ENCODE measurements at regions not wholly inside any gene's neighbourhood (a gene's known extent, or its start where the extent isn't known, plus 50 kb on each side); places are given as distances from the start of the nearest gene placed in this dataset.

DNA sequence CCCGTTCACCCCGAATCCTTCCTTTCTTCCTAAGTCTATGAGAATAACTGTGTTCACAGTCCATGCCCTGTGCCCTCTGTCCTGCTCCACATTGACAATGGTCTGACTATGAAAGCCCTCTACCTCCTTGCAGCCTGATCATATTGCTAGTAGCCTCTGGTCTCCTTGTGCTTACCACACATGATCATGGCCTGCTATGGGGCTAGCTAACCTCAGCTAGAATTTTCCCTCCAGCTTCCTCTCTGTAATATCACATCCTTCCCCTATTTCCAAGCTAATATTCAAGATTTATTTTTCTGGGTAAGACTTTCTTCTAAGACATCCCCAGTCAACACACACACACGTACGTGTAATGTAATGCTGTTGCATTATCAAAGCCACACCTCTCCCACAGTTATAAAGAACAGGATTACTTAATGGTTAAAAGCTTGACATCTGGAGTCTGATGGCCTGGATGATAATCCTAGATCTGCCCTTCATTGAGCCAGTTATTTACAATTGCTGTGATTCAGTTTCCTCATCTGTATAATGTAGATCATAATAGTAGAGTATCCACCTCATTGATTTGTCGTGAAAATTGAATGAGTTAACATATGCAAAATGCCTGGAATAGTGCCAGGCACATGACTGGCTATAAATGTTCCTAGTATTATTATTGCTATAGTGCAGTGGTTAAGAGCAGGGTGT, 214.4 kb upstream of the BLID start:
- no peak for DNase-seq
- Histone ChIP-seq H4K8ac (ENCODE audit: low read depth, low read length) (no peak overlapping the region), H3K79me2 (ENCODE audit: control insufficient read depth, insufficient read depth, low read length) (no peaks in the 10 kb centered on the region), H3K9ac (ENCODE audit: low read length) (no peak overlapping the region), H2AK5ac (ENCODE audit: low read length) (no peak overlapping the region), H3K4ac (ENCODE audit: low read depth, low read length) (no peak overlapping the region), H3K18ac (ENCODE audit: low read length) (no peak overlapping the region), H3K36me3 (ENCODE audit: control insufficient read depth, insufficient read depth, low read length) (no peaks in the 10 kb centered on the region), H3K27ac (ENCODE audit: low read depth, low read length) (no peak overlapping the region), H3K56ac (ENCODE audit: low read length) (no peak overlapping the region), H2BK15ac (replicated peaks; ENCODE audit: low read depth) (no peak overlapping the region), H3K23ac (ENCODE audit: low read length) (no peak overlapping the region), H3K4me1 (ENCODE audit: control insufficient read depth, low read depth, low read length) (no peaks in the 10 kb centered on the region), H3K79me1 (ENCODE audit: low read length) (no peaks in the 10 kb centered on the region), H3K4me3 (ENCODE audit: low read length) (no peak overlapping the region), H3K27me3 (ENCODE audit: insufficient read depth, low read length, poor library complexity) (peaks cover 2% of the 10 kb centered on the region), H2BK5ac (ENCODE audit: low read length) (no peak overlapping the region), H3K4me2 (ENCODE audit: low read length) (no peak overlapping the region), H2BK120ac (ENCODE audit: low read depth, low read length) (no peak overlapping the region), H4K5ac (ENCODE audit: low read length) (no peak overlapping the region)
- no CpG with 5 or more reads among the region's 5 CpGs for WGBS (ENCODE audit: extremely low coverage, insufficient coverage, low lambda C conversion rate)

DNA sequence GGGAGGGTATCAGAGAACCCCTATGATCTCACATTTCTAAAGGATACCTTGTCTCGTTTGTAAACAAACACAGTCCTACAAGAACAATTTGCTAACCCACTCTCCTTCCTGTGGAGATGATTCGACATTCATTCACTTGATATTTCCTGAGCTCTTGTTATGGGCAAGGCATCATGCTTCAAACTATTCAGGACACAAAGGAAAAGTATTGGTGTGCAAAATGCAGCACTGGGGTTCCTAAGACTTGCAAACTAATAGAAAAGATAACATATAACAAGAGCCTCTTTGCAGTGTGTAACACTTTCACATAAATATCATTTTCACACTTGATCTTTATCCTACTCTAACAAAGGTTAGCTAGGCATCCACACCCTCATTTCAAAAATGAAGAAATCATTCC, 211.5 kb upstream of the BLID start:
- H3K27me3 ChIP-seq (ENCODE audit: insufficient read depth, low read length, poor library complexity): peaks cover 2% of the 10 kb centered on the region
- H3K36me3 ChIP-seq (ENCODE audit: control insufficient read depth, insufficient read depth, low read length): no peaks in the 10 kb centered on the region
- H3K18ac ChIP-seq (ENCODE audit: low read length): no peak overlapping the region
- no peaks in the 10 kb centered on the region for H3K79me1 ChIP-seq (ENCODE audit: low read length)
- no peak overlapping the region for H2BK120ac ChIP-seq (ENCODE audit: low read depth, low read length)
- H3K4me3 ChIP-seq (ENCODE audit: low read length): no peak overlapping the region
- H3K56ac ChIP-seq (ENCODE audit: low read length): no peak overlapping the region
- H2AK5ac ChIP-seq (ENCODE audit: low read length): no peak overlapping the region
- H3K23ac ChIP-seq (ENCODE audit: low read length): no peak overlapping the region
- no peak overlapping the region for H3K27ac ChIP-seq (ENCODE audit: low read depth, low read length)
- DNase-seq: no peak
- no peaks in the 10 kb centered on the region for H3K79me2 ChIP-seq (ENCODE audit: control insufficient read depth, insufficient read depth, low read length)
- no peaks in the 10 kb centered on the region for H3K4me1 ChIP-seq (ENCODE audit: control insufficient read depth, low read depth, low read length)
- H4K8ac ChIP-seq (ENCODE audit: low read depth, low read length): no peak overlapping the region
- no peak overlapping the region for H2BK15ac ChIP-seq (replicated peaks; ENCODE audit: low read depth)
- H3K4ac ChIP-seq (ENCODE audit: low read depth, low read length): no peak overlapping the region
- WGBS (ENCODE audit: extremely low coverage, insufficient coverage, low lambda C conversion rate): no CpG with 5 or more reads among the region's 2 CpGs
- H4K5ac ChIP-seq (ENCODE audit: low read length): no peak overlapping the region
- no peak overlapping the region for H3K4me2 ChIP-seq (ENCODE audit: low read length)
- no peak overlapping the region for H3K9ac ChIP-seq (ENCODE audit: low read length)
- H2BK5ac ChIP-seq (ENCODE audit: low read length): no peak overlapping the region

DNA sequence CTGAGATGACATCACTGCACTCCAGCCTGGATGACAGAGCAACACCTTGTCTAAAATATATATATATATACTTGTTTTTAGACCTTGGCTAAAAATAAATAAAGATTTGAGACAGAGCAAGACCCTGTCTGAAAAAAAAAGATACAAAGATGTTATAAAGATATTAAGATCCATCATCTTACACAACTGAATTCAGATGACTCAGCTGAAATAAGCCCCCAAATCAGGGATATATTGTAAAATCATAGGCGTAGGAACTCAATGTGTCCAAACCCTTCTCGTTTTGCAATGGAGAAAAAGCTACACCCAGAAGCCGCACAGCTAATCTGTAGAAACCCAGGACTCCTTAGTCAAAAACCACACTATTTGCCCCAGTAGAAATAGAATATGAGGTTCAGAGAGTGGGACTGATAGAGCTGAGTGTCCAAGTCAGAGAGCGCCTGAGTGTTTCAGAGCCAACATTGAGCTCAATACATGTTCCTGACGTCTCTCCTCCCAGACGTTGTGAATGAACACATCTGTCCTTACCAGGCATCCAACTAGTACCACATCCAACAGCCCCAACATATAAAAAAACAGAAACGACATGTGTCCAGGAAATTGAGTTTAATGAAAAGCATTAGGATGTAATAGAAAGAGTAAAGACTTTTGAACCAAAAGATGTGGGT, 207.9 kb upstream of the BLID start:
- Histone ChIP-seq H2BK120ac (ENCODE audit: low read depth, low read length) (no peak overlapping the region), H2BK5ac (ENCODE audit: low read length) (no peak overlapping the region), H3K36me3 (ENCODE audit: control insufficient read depth, insufficient read depth, low read length) (no peaks in the 10 kb centered on the region), H3K4me1 (ENCODE audit: control insufficient read depth, low read depth, low read length) (no peaks in the 10 kb centered on the region), H4K5ac (ENCODE audit: low read length) (no peak overlapping the region), H3K4me3 (ENCODE audit: low read length) (no peak overlapping the region), H4K8ac (ENCODE audit: low read depth, low read length) (no peak overlapping the region), H3K18ac (ENCODE audit: low read length) (no peak overlapping the region), H3K79me2 (ENCODE audit: control insufficient read depth, insufficient read depth, low read length) (no peaks in the 10 kb centered on the region), H3K9ac (ENCODE audit: low read length) (no peak overlapping the region), H3K27ac (ENCODE audit: low read depth, low read length) (no peak overlapping the region), H3K79me1 (ENCODE audit: low read length) (no peaks in the 10 kb centered on the region), H2AK5ac (ENCODE audit: low read length) (no peak overlapping the region), H3K27me3 (ENCODE audit: insufficient read depth, low read length, poor library complexity) (peaks cover 2% of the 10 kb centered on the region), H3K56ac (ENCODE audit: low read length) (no peak overlapping the region), H3K4ac (ENCODE audit: low read depth, low read length) (no peak overlapping the region), H2BK15ac (replicated peaks; ENCODE audit: low read depth) (no peak overlapping the region), H3K4me2 (ENCODE audit: low read length) (no peak overlapping the region), H3K23ac (ENCODE audit: low read length) (no peak overlapping the region)
- WGBS (ENCODE audit: extremely low coverage, insufficient coverage, low lambda C conversion rate): no CpG with 5 or more reads among the region's 7 CpGs
- no peak for DNase-seq

DNA sequence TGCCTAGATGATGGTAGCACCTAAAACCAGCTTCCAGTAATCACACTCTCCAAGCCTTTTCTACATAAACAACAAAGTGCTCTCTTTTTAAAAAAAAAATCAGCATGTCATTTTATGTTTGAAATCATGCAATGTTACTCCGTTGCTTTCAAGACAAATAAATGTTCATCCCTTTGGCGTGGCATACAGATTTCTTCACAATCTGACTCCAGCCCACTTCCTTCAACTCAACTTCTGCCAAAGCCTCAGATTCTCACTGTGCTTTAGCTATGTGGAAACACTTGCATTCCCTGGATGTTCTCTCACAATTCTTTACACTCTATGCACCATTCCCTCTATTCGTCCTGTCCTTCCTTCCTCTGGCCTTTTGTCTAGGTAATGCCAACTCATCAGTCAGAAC, 206.3 kb upstream of the BLID start:
- H3K56ac ChIP-seq (ENCODE audit: low read length): no peak overlapping the region
- H3K9ac ChIP-seq (ENCODE audit: low read length): no peak overlapping the region
- H4K8ac ChIP-seq (ENCODE audit: low read depth, low read length): no peak overlapping the region
- no peak overlapping the region for H3K4ac ChIP-seq (ENCODE audit: low read depth, low read length)
- WGBS (ENCODE audit: extremely low coverage, insufficient coverage, low lambda C conversion rate): no CpG with 5 or more reads among the region's 3 CpGs
- no peak overlapping the region for H3K23ac ChIP-seq (ENCODE audit: low read length)
- H4K5ac ChIP-seq (ENCODE audit: low read length): no peak overlapping the region
- no peaks in the 10 kb centered on the region for H3K79me1 ChIP-seq (ENCODE audit: low read length)
- H3K4me3 ChIP-seq (ENCODE audit: low read length): no peak overlapping the region
- H2BK120ac ChIP-seq (ENCODE audit: low read depth, low read length): no peak overlapping the region
- H3K4me2 ChIP-seq (ENCODE audit: low read length): no peak overlapping the region
- DNase-seq: no peak
- no peaks in the 10 kb centered on the region for H3K79me2 ChIP-seq (ENCODE audit: control insufficient read depth, insufficient read depth, low read length)
- H3K36me3 ChIP-seq (ENCODE audit: control insufficient read depth, insufficient read depth, low read length): no peaks in the 10 kb centered on the region
- H2BK15ac ChIP-seq (replicated peaks; ENCODE audit: low read depth): no peak overlapping the region
- no peak overlapping the region for H2AK5ac ChIP-seq (ENCODE audit: low read length)
- H3K27ac ChIP-seq (ENCODE audit: low read depth, low read length): no peak overlapping the region
- H2BK5ac ChIP-seq (ENCODE audit: low read length): no peak overlapping the region
- H3K27me3 ChIP-seq (ENCODE audit: insufficient read depth, low read length, poor library complexity): no peaks in the 10 kb centered on the region
- H3K18ac ChIP-seq (ENCODE audit: low read length): no peak overlapping the region
- no peaks in the 10 kb centered on the region for H3K4me1 ChIP-seq (ENCODE audit: control insufficient read depth, low read depth, low read length)

DNA sequence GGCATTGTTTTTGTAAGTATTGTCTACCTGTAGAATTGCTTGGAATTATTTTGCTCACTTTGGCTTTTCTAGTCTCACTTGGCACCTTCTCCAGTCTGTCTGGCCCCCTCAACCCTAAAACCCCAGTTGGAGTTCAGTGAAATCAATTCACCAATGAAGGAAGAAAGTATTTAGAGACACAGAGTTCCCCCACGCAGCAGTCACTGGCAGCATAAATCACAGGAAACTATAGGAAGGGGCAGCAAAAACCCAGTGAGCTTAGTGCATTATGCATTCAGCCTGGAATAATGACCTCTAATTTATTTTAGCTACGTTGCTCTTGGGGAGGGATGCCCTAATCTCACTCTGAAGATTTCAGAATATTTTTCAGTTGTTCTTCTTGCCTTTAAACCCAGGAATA, 204.7 kb upstream of the BLID start:
- no peak overlapping the region for H2AK5ac ChIP-seq (ENCODE audit: low read length)
- H3K23ac ChIP-seq (ENCODE audit: low read length): no peak overlapping the region
- H3K79me2 ChIP-seq (ENCODE audit: control insufficient read depth, insufficient read depth, low read length): no peaks in the 10 kb centered on the region
- H4K5ac ChIP-seq (ENCODE audit: low read length): no peak overlapping the region
- no peak overlapping the region for H3K4me2 ChIP-seq (ENCODE audit: low read length)
- no peak overlapping the region for H2BK5ac ChIP-seq (ENCODE audit: low read length)
- no CpG with 5 or more reads among the region's 2 CpGs for WGBS (ENCODE audit: extremely low coverage, insufficient coverage, low lambda C conversion rate)
- H3K27me3 ChIP-seq (ENCODE audit: insufficient read depth, low read length, poor library complexity): no peaks in the 10 kb centered on the region
- no peak overlapping the region for H3K4me3 ChIP-seq (ENCODE audit: low read length)
- H3K79me1 ChIP-seq (ENCODE audit: low read length): no peaks in the 10 kb centered on the region
- no peak overlapping the region for H3K4ac ChIP-seq (ENCODE audit: low read depth, low read length)
- no peak overlapping the region for H3K56ac ChIP-seq (ENCODE audit: low read length)
- no peaks in the 10 kb centered on the region for H3K4me1 ChIP-seq (ENCODE audit: control insufficient read depth, low read depth, low read length)
- no peak for DNase-seq
- H3K18ac ChIP-seq (ENCODE audit: low read length): no peak overlapping the region
- H2BK120ac ChIP-seq (ENCODE audit: low read depth, low read length): no peak overlapping the region
- H3K36me3 ChIP-seq (ENCODE audit: control insufficient read depth, insufficient read depth, low read length): no peaks in the 10 kb centered on the region
- H3K27ac ChIP-seq (ENCODE audit: low read depth, low read length): no peak overlapping the region
- H2BK15ac ChIP-seq (replicated peaks; ENCODE audit: low read depth): no peak overlapping the region
- H3K9ac ChIP-seq (ENCODE audit: low read length): no peak overlapping the region
- H4K8ac ChIP-seq (ENCODE audit: low read depth, low read length): no peak overlapping the region

Data from mesendoderm (in vitro differentiated cells).